Omental fat pad (tissue), 3 donors: ENCODE measurements at regions not wholly inside any gene's neighbourhood (a gene's known extent, or its start where the extent isn't known, plus 50 kb on each side); places are given as distances from the start of the nearest gene placed in this dataset.

Experiments used
- ATAC-seq: fragments of 150-250 bp; one replicate; pipeline ENCODE4 v1.9.1; 2016; ENCODE audit warnings: mild to moderate bottlenecking, moderate library complexity; ENCODE audit not compliant: low FRiP score
- DNase-seq: peaks from one replicate; pipeline ENCODE4 v3.0.0-alpha.2; 2019; ENCODE audit warnings: low spot score
- TF ChIP-seq, protein P1 (sequence below), 3 donors: fragments of 450-650 bp; IDR thresholded peaks; one replicate each; pipeline ENCODE4 v1.5.1; 2016 to 2017; ENCODE audit warnings: antibody characterized with exemption in 3 of 3, mild to moderate bottlenecking in 3 of 3, moderate library complexity in 2 of 3

DNA sequence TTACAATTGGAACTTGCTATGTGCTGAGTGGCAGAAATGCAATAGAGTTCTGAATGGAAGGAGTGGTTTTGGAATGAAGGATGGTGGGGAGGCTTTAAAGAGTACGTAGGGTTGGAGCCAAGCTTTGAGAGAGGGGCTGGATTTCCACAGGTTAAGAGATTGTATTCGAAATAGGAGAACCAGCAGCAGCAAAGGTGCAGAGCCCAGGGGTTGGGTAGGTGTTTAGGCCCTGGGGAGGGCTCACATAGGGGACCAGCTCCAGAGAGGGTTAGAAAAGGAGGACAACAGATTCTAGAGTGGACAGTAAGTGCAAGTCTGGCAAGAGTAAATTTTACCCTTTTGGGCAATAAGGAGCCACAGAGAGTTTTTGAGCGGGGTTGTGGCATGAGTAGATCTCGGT lies 297.2 kb downstream of the RPS24 start:
- ATAC-seq: no peak
- TF ChIP-seq, protein P1, sequence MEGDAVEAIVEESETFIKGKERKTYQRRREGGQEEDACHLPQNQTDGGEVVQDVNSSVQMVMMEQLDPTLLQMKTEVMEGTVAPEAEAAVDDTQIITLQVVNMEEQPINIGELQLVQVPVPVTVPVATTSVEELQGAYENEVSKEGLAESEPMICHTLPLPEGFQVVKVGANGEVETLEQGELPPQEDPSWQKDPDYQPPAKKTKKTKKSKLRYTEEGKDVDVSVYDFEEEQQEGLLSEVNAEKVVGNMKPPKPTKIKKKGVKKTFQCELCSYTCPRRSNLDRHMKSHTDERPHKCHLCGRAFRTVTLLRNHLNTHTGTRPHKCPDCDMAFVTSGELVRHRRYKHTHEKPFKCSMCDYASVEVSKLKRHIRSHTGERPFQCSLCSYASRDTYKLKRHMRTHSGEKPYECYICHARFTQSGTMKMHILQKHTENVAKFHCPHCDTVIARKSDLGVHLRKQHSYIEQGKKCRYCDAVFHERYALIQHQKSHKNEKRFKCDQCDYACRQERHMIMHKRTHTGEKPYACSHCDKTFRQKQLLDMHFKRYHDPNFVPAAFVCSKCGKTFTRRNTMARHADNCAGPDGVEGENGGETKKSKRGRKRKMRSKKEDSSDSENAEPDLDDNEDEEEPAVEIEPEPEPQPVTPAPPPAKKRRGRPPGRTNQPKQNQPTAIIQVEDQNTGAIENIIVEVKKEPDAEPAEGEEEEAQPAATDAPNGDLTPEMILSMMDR (IDR thresholded peaks at IDR 0.05): no peak
- no peak for DNase-seq

DNA sequence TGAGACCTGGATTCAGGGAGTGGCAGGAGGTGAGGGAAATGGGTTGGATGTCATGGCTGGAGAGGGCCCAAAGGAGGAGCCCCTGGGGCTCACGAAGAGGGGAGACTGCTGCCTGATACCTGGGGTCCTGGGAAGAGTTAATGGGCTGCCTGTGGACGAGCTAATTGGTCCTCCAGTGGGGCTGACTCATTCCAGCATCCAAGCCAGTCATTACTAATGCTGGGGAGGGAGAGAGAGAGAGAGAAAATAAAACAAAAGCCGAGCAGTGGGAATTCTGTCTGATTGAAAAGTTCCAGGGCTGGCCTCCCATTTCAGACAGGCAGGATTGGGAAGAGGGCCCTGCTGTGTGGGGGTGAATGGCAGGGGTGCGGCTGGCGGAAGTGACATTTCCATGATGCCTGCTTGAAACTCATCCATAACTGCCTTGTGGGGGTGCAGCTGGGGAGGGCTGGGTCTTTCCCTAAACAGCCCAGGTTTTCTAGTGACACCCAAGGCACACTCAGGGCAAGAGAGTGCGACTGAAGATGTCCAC lies 297.8 kb downstream of the RPS24 start:
- TF ChIP-seq, protein P1 (IDR thresholded peaks at IDR 0.05): no peak
- peak; percentile 75 for ATAC-seq
- no peak for DNase-seq

DNA sequence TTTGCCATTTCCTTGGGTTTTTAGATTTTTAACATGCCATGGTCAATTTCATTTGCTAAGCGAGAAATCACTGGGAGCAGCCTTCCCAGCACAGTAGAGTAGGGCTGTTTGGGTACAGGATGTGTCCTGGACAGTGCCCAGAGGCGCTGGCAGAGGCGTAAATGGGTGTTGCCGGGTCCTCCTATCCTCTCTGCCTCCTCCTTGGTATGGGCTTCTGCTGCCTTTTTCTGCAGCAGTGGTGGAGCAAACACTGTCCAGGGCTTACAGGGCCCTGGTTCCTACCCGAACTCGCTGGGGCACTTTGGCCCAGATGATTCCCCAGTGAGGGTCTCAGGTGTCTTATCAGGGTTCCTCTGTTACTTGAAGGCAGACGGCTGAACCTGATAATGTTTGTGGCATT lies 298.3 kb downstream of the RPS24 start:
- ATAC-seq: no peak
- TF ChIP-seq, protein P1 (IDR thresholded peaks at IDR 0.05): no peak
- DNase-seq: no peak

- ATAC-seq: no peak
- TF ChIP-seq, protein P1 (IDR thresholded peaks at IDR 0.05): no peak
- DNase-seq: no peak
Observed at GRCh38 chr10:78332657-78333056, 299.0 kb downstream of the RPS24 start.

DNA sequence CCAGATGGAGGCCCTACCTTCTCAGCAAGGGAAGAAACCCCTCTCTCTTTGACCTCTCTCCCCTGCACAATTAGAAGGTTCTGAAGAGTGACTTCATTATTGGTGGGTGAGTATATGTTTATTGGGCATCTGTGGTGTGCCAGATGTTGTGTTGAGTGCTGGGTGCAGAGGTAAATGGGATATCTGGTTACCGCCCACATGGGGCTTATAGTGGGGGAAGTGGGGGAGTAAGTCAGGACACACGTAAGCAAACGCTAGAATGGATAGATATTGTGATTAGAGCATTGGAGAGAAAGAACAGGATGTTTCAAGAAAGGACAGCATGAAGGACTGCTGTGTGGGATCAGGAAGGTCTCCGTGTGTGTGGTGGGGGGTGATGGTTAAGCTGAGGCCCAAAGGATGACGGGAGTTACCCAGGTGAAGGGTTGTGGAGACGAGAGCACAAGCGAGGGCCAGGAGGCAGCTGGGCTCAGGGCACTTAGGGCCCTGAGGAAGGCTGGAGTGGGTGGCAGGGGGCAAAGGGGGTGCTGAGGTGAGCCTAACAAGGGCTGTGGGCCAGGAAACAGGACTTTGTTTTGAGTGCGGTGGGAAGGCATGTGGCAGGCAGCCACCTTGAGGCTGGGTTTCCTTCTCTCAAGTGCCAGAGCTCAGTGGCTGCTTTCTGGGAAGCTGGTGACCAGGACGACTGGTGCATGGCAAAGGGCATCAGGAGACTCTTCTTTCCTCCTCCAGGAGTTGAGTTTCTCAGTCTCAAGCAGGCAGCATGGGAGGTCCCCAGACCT lies 299.9 kb downstream of the RPS24 start:
- DNase-seq (no peak), ATAC-seq (no peak)
- TF ChIP-seq, protein P1 (IDR thresholded peaks at IDR 0.05): no peak

DNA sequence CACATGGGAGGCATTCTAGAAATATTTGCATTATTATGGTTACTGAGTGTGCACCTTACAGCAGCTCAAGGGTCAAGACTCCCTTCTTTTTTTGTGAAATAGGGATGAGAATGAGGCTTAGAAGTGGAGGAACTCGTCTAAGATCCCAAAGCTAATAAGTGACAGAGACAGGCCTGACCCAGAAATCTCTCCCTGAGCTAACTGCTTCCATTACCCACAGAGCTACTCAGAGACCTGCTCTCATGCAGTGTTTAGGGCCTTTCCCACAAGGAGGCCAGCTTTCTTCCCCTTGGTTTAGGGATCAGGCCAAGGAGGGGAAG lies 301.7 kb downstream of the RPS24 start:
- DNase-seq (no peak), ATAC-seq (no peak)
- TF ChIP-seq, protein P1 (IDR thresholded peaks at IDR 0.05): no peak
